GM21360 (cell line): ENCODE measurements at regions not wholly inside any gene's neighbourhood (a gene's known extent, or its start where the extent isn't known, plus 50 kb on each side); places are given as distances from the start of the nearest gene placed in this dataset.

ENCODE experiments used
- ATAC-seq: cut with Tn5 transposase; IDR thresholded peaks from one replicate; pipeline ENCODE4 v1.9.1; 2021; ENCODE audit warnings: mild to moderate bottlenecking, moderate library complexity; ENCODE audit not compliant: unreplicated experiment

- ATAC-seq, result no peak
Observed at GRCh38 chr3:46091741-46092701, 64.7 kb upstream of the XCR1 start.

- no peak for ATAC-seq
Observed at GRCh38 chr3:46091046-46091445, 63.8 kb upstream of the XCR1 start.

GRCh38 chr3:46090161-46090591 lies 62.9 kb upstream of the XCR1 start:
- no peak for ATAC-seq

GRCh38 chr3:46089237-46090011 lies 62.1 kb upstream of the XCR1 start:
- ATAC-seq, result no peak

- ATAC-seq, result no peak
Observed at GRCh38 chr3:46087871-46088270, 60.6 kb upstream of the XCR1 start.

GRCh38 chr3:46086986-46087385 lies 59.7 kb upstream of the XCR1 start:
- no peak for ATAC-seq

GRCh38 chr3:46086083-46086437 lies 58.8 kb upstream of the XCR1 start:
- no peak for ATAC-seq

GRCh38 chr3:46085421-46086082 lies 58.3 kb upstream of the XCR1 start:
- ATAC-seq, result no peak

- ATAC-seq, result no peak
Observed at GRCh38 chr3:46083956-46084355, 56.7 kb upstream of the XCR1 start.

- ATAC-seq, result no peak
Observed at GRCh38 chr3:46082849-46083248, 55.6 kb upstream of the XCR1 start.

- no peak for ATAC-seq
Observed at GRCh38 chr3:46082021-46082420, 54.7 kb upstream of the XCR1 start.

GRCh38 chr3:46080969-46081345 lies 53.7 kb upstream of the XCR1 start:
- ATAC-seq, result no peak

GRCh38 chr3:46080124-46080968 lies 53.1 kb upstream of the XCR1 start:
- no peak for ATAC-seq

GRCh38 chr3:46078712-46079400 lies 51.6 kb upstream of the XCR1 start:
- no peak for ATAC-seq
